ENCODE measurements at regions not wholly inside any gene's neighbourhood (a gene's known extent, or its start where the extent isn't known, plus 50 kb on each side); places are given as distances from the start of the nearest gene placed in this dataset.

- no peak overlapping the region for H3K4me2 ChIP-seq
- BruUV-seq (replicated peaks): no TSS peak
- H3K4me3 ChIP-seq: no peak overlapping the region
- DNase-seq: no peak
- no peaks in the 10 kb centered on the region for H3K9me3 ChIP-seq (ENCODE audit: insufficient read depth, low read depth)
- no peak overlapping the region for H3K27ac ChIP-seq
- H3K27me3 ChIP-seq (ENCODE audit: insufficient read depth, low read depth): no peaks in the 10 kb centered on the region
- no peaks in the 10 kb centered on the region for H3F3A ChIP-seq (ENCODE audit: insufficient read depth, low read depth)
- ChIA-PET CTCF (no interaction called here), POLR2A (ENCODE audit: unreplicated experiment) (no interaction called here)
- H4K20me1 ChIP-seq (ENCODE audit: insufficient read depth): no peaks in the 10 kb centered on the region
- H3K36me3 ChIP-seq (ENCODE audit: low read depth): no peaks in the 10 kb centered on the region
- intact Hi-C loops (cut with micrococcal nuclease; ENCODE audit: unreplicated experiment): no loop called here
- no peaks in the 10 kb centered on the region for H3K4me1 ChIP-seq (replicated peaks; ENCODE audit: insufficient read depth)
- H3K9me2 ChIP-seq (ENCODE audit: insufficient read depth): no peaks in the 10 kb centered on the region
- no peak overlapping the region for H2AFZ ChIP-seq
- TF ChIP-seq EZH2 (IDR thresholded peaks at IDR 0.05; ENCODE audit: low read depth) (no peak), CTCF (conservative IDR thresholded peaks at IDR 0.05) (no peak)
- H3K79me2 ChIP-seq (ENCODE audit: low read depth): no peaks in the 10 kb centered on the region
These were observed 937.9 kb downstream of the TUSC7 start for GRCh38 chr3:117647435-117647834.

- ChIA-PET POLR2A (ENCODE audit: unreplicated experiment) (no interaction called here), CTCF (no interaction called here)
- no peak for TF ChIP-seq CTCF (conservative IDR thresholded peaks at IDR 0.05)
- no peak for TF ChIP-seq EZH2 (IDR thresholded peaks at IDR 0.05; ENCODE audit: low read depth)
- BruUV-seq (replicated peaks): no TSS peak
- Histone ChIP-seq H3K4me1 (replicated peaks; ENCODE audit: insufficient read depth) (no peaks in the 10 kb centered on the region), H3K4me2 (no peak overlapping the region), H3K79me2 (ENCODE audit: low read depth) (no peaks in the 10 kb centered on the region), H3K27ac (no peak overlapping the region), H4K20me1 (ENCODE audit: insufficient read depth) (no peaks in the 10 kb centered on the region), H2AFZ (no peak overlapping the region), H3F3A (ENCODE audit: insufficient read depth, low read depth) (no peaks in the 10 kb centered on the region), H3K27me3 (ENCODE audit: insufficient read depth, low read depth) (no peaks in the 10 kb centered on the region), H3K9me3 (ENCODE audit: insufficient read depth, low read depth) (no peaks in the 10 kb centered on the region), H3K9me2 (ENCODE audit: insufficient read depth) (no peaks in the 10 kb centered on the region), H3K36me3 (ENCODE audit: low read depth) (no peaks in the 10 kb centered on the region), H3K4me3 (no peak overlapping the region)
- no peak for DNase-seq
- intact Hi-C loops (cut with micrococcal nuclease; ENCODE audit: unreplicated experiment): no loop called here
These were observed 941.7 kb downstream of the TUSC7 start for GRCh38 chr3:117651246-117651645.

- no peaks in the 10 kb centered on the region for H3K9me3 ChIP-seq (ENCODE audit: insufficient read depth, low read depth)
- no peak overlapping the region for H3K4me3 ChIP-seq
- no peaks in the 10 kb centered on the region for H3K79me2 ChIP-seq (ENCODE audit: low read depth)
- ChIA-PET POLR2A (ENCODE audit: unreplicated experiment) (no interaction called here), CTCF (no interaction called here)
- intact Hi-C loops (cut with micrococcal nuclease; ENCODE audit: unreplicated experiment): no loop called here
- H3K4me1 ChIP-seq (replicated peaks; ENCODE audit: insufficient read depth): 0 out of 2 replicates have a peak, but pooled peaks cover 2% of the 10 kb centered on the region
- H3K4me2 ChIP-seq: no peak overlapping the region
- no peak overlapping the region for H2AFZ ChIP-seq
- no peak overlapping the region for H3K27ac ChIP-seq
- H3F3A ChIP-seq (ENCODE audit: insufficient read depth, low read depth): no peaks in the 10 kb centered on the region
- DNase-seq: no peak
- TF ChIP-seq CTCF (conservative IDR thresholded peaks at IDR 0.05): no peak
- TF ChIP-seq EZH2 (IDR thresholded peaks at IDR 0.05; ENCODE audit: low read depth): no peak
- no peaks in the 10 kb centered on the region for H3K36me3 ChIP-seq (ENCODE audit: low read depth)
- H3K27me3 ChIP-seq (ENCODE audit: insufficient read depth, low read depth): no peaks in the 10 kb centered on the region
- BruUV-seq (replicated peaks): no TSS peak
- H4K20me1 ChIP-seq (ENCODE audit: insufficient read depth): no peaks in the 10 kb centered on the region
- H3K9me2 ChIP-seq (ENCODE audit: insufficient read depth): no peaks in the 10 kb centered on the region
These were observed 946.8 kb downstream of the TUSC7 start for GRCh38 chr3:117656391-117656790.

Measured in PC-9 (cell line).